SU-DHL-6 (cell line): ENCODE measurements at regions not wholly inside any gene's neighbourhood (a gene's known extent, or its start where the extent isn't known, plus 50 kb on each side); places are given as distances from the start of the nearest gene placed in this dataset.

Source experiments
- H2AFZ ChIP-seq: fragments of 200-600 bp; sonication (generic); 2 replicates; pipeline ENCODE4 v1.6.1; 2014; ENCODE audit warnings: low read depth, mild to moderate bottlenecking, moderate library complexity, mixed read lengths, antibody characterized with exemption, low read length; ENCODE audit not compliant: severe bottlenecking
- H3F3A ChIP-seq: fragments of 200-600 bp; shearing (Covaris generic); 2 replicates; pipeline ENCODE4 v1.6.0; 2016; ENCODE audit warnings: antibody characterized with exemption, mild to moderate bottlenecking; ENCODE audit not compliant: insufficient read depth
- H3K27ac ChIP-seq: fragments of 200-600 bp; sonication (generic); 2 replicates; pipeline ENCODE4 v1.5.1; 2016; ENCODE audit warnings: low read depth, mild to moderate bottlenecking, low read length, moderate library complexity, mixed read lengths
- H3K27me3 ChIP-seq: fragments of 200-600 bp; sonication (generic), shearing (Covaris generic); 2 replicates; pipeline ENCODE4 v1.6.0; 2014; ENCODE audit warnings: mild to moderate bottlenecking, low read length
- H3K36me3 ChIP-seq: fragments of 200-600 bp; sonication (generic); 2 replicates; pipeline ENCODE4 v1.6.1; 2014; ENCODE audit warnings: mild to moderate bottlenecking, low read length, mixed read lengths
- H3K4me2 ChIP-seq: fragments of 300-600, 200-600 bp; shearing (Covaris generic), sonication (generic); 2 replicates; pipeline ENCODE4 v1.6.0; 2014; ENCODE audit warnings: low read length, low read depth, mild to moderate bottlenecking; ENCODE audit not compliant: poor library complexity, severe bottlenecking
- H3K4me3 ChIP-seq: fragments of 200-600 bp; sonication (generic); 2 replicates; pipeline ENCODE4 v1.5.1; 2014; ENCODE audit warnings: antibody characterized with exemption, low read length, mild to moderate bottlenecking, mixed read lengths; ENCODE audit not compliant: insufficient read depth, poor library complexity, severe bottlenecking
- H3K79me2 ChIP-seq: fragments of 200-600 bp; sonication (generic); 2 replicates; pipeline ENCODE4 v1.6.1; 2014; ENCODE audit warnings: mild to moderate bottlenecking, low read length, moderate library complexity; ENCODE audit not compliant: insufficient read depth
- H3K9ac ChIP-seq: fragments of 200-600 bp; sonication (generic); 2 replicates; pipeline ENCODE4 v1.7.0; 2014; ENCODE audit warnings: mild to moderate bottlenecking, low read length
- H3K9me2 ChIP-seq: fragments of 200-600 bp; sonication (generic); replicated peaks from 2 replicates; pipeline ENCODE4 v1.6.1; 2014; ENCODE audit warnings: low read length; ENCODE audit not compliant: insufficient read depth
- H3K9me3 ChIP-seq: fragments of 200-600 bp; sonication (generic); 2 replicates; pipeline ENCODE4 v1.6.1; 2014; ENCODE audit warnings: low read length, mixed read lengths; ENCODE audit not compliant: insufficient read depth
- H4K20me1 ChIP-seq: fragments of 200-600 bp; sonication (generic); 2 replicates; pipeline ENCODE4 v1.6.1; 2014; ENCODE audit warnings: low read depth, mild to moderate bottlenecking, antibody characterized with exemption, low read length, moderate library complexity, mixed read lengths
- CTCF ChIP-seq: fragments of 200-600 bp; sonication (generic); IDR thresholded peaks from one replicate; pipeline ENCODE4 v1.5.1; 2017; ENCODE audit warnings: antibody characterized with exemption, mild to moderate bottlenecking, low read length, moderate library complexity; ENCODE audit not compliant: insufficient read depth, poor library complexity, severe bottlenecking
- EZH2phosphoT487 ChIP-seq: fragments of 200-600 bp; sonication (generic), shearing (Covaris generic); conservative IDR thresholded peaks from 2 replicates; pipeline ENCODE4 v1.6.1; 2018; ENCODE audit warnings: mild to moderate bottlenecking, antibody characterized with exemption, low read length, moderate library complexity, mixed read lengths

DNA sequence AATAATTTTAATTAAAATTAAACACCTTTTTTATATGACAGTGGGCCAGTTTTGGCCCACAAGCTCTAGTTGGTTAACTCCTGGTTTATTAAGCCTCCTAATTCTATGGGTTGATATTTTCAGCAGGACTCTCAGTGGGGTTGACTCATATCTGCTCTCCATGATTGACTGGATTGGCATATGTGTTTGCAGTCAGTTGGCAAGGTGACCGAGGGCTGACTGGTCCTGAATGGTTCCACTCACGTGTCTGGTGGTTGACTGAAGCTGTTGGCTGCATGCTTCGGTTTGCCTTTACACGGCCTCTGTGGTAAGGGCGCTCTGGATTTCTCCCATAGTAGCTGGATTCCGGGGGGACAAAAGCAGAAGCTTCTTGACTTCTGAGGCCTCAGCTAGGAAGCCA, 65.3 kb upstream of the ZNF280D start:
- no peak overlapping the region for H3K9ac ChIP-seq
- no peak overlapping the region for H2AFZ ChIP-seq

GRCh38 chr15:56797720-56798275, 64.5 kb upstream of the ZNF280D start:
- no peaks in the 10 kb centered on the region for H3K79me2 ChIP-seq
- no peaks in the 10 kb centered on the region for H3F3A ChIP-seq
- no peak overlapping the region for H3K27ac ChIP-seq
- H3K27me3 ChIP-seq, result no peaks in the 10 kb centered on the region
- no peaks in the 10 kb centered on the region for H4K20me1 ChIP-seq
- H3K9me3 ChIP-seq, result no peaks in the 10 kb centered on the region
- H3K36me3 ChIP-seq, result peaks cover 3% of the 10 kb centered on the region; the same call in 1 of the 2 replicates
- H3K9ac ChIP-seq, result no peak overlapping the region
- H2AFZ ChIP-seq, result no peak overlapping the region
- H3K4me2 ChIP-seq, result no peak overlapping the region
- no peak overlapping the region for H3K4me3 ChIP-seq
- no peaks in the 10 kb centered on the region for H3K9me2 ChIP-seq
- TF ChIP-seq EZH2phosphoT487, result no peak
- TF ChIP-seq CTCF, result no peak

More for the DNA sequence above, 65.3 kb upstream of the ZNF280D start:
- H3F3A ChIP-seq, result no peaks in the 10 kb centered on the region
- no peaks in the 10 kb centered on the region for H4K20me1 ChIP-seq
- H3K4me3 ChIP-seq, result no peak overlapping the region
- no peaks in the 10 kb centered on the region for H3K9me3 ChIP-seq
- no peaks in the 10 kb centered on the region for H3K79me2 ChIP-seq
- H3K36me3 ChIP-seq, result peaks cover 2% of the 10 kb centered on the region; the same call in 1 of the 2 replicates
- H3K9me2 ChIP-seq, result no peaks in the 10 kb centered on the region
- H3K4me2 ChIP-seq, result no peak overlapping the region
- TF ChIP-seq EZH2phosphoT487 (no peak), CTCF (no peak)
- no peak overlapping the region for H3K27ac ChIP-seq
- H3K27me3 ChIP-seq, result no peaks in the 10 kb centered on the region

DNA sequence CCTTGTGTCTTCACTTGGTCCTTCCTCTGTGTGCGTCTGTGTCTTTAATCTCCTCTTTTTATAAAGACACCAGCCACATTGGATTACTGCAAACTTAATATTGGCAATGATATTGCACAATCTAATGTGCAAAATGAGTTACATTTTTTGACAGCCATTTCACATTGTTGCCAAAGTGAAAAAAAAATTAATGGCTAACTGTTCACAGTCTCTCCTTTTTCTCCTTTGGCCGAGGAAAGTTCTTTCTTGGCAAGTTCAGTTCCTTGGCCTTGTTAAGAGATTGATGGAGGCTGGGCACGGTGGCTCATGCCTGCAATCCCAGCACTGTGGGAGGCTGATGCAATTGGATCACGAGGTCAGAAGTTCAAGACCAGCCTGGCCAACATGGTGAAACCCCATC, 62.2 kb upstream of the ZNF280D start:
- TF ChIP-seq CTCF, result no peak
- TF ChIP-seq EZH2phosphoT487, result no peak
- no peak overlapping the region for H3K4me3 ChIP-seq
- H3K4me2 ChIP-seq, result no peak overlapping the region
- no peak overlapping the region for H3K27ac ChIP-seq
- no peaks in the 10 kb centered on the region for H4K20me1 ChIP-seq
- H3K27me3 ChIP-seq, result no peaks in the 10 kb centered on the region
- H3K9me2 ChIP-seq, result no peaks in the 10 kb centered on the region
- H3F3A ChIP-seq, result no peaks in the 10 kb centered on the region
- no peaks in the 10 kb centered on the region for H3K9me3 ChIP-seq
- no peak overlapping the region for H2AFZ ChIP-seq
- H3K36me3 ChIP-seq, result peaks cover 3% of the 10 kb centered on the region; the same call in 1 of the 2 replicates
- no peak overlapping the region for H3K9ac ChIP-seq
- H3K79me2 ChIP-seq, result no peaks in the 10 kb centered on the region
